ENCODE measurements at regions not wholly inside any gene's neighbourhood (a gene's known extent, or its start where the extent isn't known, plus 50 kb on each side); places are given as distances from the start of the nearest gene placed in this dataset.

DNA sequence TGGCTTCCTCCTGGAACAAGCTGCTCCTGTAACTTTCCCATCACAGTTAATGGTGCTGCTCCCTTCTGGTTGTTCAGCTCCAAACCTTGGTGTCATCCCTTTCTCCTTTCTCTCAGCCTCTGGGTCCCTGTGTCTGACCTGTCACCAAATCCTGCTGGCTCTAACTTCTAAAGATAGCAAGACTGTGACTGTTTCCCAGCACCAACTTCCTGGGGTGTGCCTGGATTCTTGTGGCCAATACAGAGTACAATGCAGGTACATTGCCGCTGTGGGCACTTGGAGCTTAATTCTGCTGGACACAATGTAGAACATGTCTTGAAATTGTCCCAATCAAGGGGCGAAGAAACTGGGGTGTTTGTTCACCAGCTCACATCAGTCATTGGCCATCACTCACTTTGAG is 156.7 kb upstream of the CSF3R start:
- no peak for DNase-seq

GRCh38 chr1:36638268-36638667 is 155.6 kb upstream of the CSF3R start:
- DNase-seq = no peak

DNA sequence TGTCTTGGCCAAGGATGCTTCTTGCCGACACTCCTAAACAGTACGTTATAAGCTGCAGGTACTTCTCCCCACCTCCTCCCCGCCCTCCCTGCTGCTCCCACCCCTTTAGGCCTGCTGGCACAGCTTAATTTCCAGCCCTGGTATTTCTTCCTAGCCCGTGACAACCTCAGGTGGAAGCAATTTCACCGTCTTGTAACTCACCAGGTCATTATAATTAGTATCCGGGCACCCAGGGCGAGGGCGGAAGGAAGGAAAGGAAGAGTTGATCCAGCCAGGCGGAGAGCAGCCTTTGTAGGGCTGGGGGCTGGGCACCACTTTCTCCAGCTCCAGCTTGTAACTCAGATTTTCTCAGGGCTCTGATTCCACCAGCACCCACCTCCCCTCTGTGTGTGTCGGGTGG is 153.5 kb upstream of the CSF3R start:
- DNase-seq = no peak

- DNase-seq = no peak
Observed at GRCh38 chr1:36635284-36635683, 152.6 kb upstream of the CSF3R start.

DNA sequence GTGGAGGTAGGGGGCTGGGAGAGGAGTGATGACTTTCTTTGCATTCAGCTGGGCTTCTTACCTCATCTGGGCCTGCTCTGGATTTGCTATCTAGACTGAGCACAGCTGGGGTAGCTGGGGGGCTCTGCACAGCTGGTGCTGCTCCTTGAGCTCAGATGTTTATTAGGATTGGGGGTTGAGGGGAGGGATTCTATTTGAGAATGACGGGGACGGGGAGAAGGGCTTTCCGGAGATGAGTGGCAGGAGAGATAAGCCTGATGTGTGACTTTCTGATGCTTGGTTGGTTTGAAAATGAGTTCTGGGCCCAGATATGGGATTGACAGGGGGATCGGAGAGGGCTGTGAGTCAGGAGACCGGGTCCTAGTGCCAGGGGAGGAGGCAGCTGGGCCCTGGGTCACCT is 146.1 kb upstream of the CSF3R start:
- DNase-seq = peak in 1 of 2 experiments; percentile 12

GRCh38 chr1:36626435-36626834 is 143.7 kb upstream of the CSF3R start:
- DNase-seq = no peak

DNA sequence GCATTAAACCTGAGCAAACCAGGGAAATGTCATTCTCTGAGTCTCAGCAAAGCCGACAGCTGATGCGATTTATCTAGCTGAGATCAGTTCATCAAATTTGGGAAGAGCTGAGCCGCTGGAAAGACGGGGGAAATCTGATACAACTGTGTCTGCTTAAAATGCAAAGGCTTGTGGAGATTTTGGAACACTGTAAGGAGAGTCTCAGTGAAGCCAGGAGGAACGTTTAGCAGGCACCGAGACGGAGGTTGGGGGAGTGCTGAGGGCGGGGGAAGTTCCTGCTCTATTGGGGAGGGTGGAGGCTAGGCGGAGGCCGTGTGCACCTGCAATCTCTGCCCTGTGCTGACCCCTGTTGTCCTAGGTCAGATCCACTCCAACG is 143.2 kb upstream of the CSF3R start:
- DNase-seq = peak in 1 of 2 experiments; percentile 61

DNA sequence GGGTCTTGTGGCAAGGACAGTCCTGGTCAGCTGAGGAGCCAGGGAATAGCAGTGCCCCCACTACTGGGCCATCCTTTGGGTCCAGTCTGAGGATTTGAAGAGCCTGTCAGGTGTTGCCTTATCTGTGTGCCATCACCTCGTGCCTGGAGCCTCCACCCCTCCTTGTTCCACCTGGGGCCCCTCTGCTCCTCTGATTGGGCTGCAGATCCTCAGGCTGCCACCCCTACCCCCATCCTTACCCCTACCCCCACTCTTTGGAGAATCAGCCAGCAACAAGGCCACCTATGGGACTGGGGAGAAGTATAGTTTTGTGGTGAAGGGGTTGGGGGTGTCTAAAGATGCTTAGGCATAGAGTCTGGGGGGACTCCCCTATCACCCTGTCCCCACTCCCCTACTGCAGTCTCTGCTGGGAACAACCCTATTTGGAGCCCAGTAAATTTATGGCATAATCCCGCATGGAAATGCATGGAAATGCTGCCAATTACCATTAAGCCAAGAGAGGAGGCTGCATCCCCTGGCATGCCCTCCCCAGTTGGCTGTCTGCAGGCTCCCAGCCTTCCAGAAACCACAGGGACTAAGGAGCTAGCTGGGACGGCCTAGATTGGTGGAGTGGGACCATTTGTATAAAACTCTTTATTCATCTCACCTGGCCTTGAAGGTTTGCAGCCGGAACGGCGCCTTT is 142.7 kb upstream of the CSF3R start:
- no peak for DNase-seq

GRCh38 chr1:36624466-36624865 is 141.8 kb upstream of the CSF3R start:
- DNase-seq = no peak

- no peak for DNase-seq
Observed at GRCh38 chr1:36622741-36623648, 140.3 kb upstream of the CSF3R start.

GRCh38 chr1:36621531-36621930 is 138.8 kb upstream of the CSF3R start:
- no peak for DNase-seq

DNA sequence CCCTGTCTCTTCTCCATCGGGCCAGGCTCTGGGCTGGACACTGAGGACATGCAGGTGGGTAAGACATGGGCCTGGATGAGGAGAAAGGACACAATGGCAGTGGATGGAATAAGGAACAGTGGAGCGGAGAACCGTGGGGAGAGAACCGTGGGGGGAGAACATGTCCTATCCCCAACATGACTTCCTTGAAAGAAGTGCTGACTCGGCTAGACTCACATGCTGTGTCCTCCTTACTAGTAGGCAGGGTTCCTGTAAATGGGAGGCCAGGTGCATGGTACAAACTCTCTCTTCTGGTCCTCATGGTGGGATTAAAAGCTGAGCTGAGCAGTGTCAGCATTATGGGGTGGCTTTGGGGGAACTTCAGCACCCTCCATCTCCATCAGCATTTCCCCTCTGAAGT is 137.4 kb upstream of the CSF3R start:
- no peak for DNase-seq

- no peak for DNase-seq
Observed at GRCh38 chr1:36614991-36615390, 132.3 kb upstream of the CSF3R start.

GRCh38 chr1:36614571-36614970 is 131.9 kb upstream of the CSF3R start:
- DNase-seq = no peak

GRCh38 chr1:36613721-36614120 is 131.0 kb upstream of the CSF3R start:
- DNase-seq = no peak

- peak in 1 of 2 experiments; percentile 49 for DNase-seq
Observed at GRCh38 chr1:36612881-36613280, 130.2 kb upstream of the CSF3R start.

DNA sequence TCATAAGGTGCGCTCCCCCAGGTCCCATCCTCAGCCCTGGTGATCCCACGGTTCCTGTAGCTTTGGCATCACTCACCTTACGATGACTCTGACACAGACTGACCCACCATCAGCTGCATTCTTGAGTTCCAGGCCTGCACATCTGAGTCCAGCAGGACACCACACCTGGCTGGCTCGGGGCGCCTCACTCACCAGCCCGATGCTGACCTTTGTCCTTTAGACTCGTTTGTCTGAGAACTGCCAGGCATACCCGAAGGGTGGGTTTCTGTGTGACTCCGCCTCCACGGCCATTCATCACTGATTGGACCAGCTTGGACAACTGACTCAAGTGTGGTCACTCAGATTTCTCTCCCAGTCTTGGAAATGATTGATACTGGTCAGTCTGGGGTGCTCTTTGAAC is 129.4 kb upstream of the CSF3R start:
- no peak for DNase-seq

DNA sequence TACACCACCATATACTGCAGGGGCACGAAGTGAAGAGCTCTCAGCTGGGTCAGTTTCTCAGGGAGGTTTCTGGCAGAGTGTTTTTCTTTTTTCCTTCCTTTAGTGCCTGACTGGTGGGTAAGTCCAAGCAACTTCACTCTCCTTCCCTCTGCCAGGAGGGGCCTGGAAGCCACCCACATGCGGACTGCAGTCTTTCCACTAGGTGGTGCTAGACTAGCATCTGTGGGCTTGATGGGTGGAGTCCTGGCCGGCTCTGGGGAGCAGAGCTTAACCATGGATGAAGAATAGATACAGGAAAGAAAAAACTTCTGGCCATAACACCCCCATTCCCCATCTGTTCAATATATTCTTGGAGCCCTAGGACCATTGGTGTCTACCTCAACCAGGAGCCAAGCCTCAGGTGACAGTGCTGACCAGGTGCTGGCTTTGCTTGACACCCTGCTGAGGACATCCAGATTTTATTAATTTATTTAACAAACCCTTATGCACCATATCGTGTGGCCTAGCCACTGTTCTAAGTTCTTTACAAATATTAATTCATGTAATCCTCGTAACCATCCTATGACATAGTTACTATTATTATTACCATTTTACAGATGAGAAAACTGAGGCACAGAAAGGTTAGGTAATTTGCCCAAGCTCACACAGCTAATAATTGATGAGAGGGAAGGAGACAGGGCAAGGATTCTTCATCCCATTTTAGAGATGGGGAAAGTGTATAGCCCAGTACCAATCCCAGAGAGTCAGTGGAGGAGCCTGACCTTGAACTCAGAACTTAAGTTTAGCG is 126.7 kb upstream of the CSF3R start:
- DNase-seq = peak; percentile 78 to 92

- DNase-seq = no peak
Observed at GRCh38 chr1:36608272-36608671, 125.6 kb upstream of the CSF3R start.

- DNase-seq = no peak
Observed at GRCh38 chr1:36607263-36607651, 124.5 kb upstream of the CSF3R start.

GRCh38 chr1:36606641-36607262 is 124.0 kb upstream of the CSF3R start:
- no peak for DNase-seq

GRCh38 chr1:36605942-36606640 is 123.4 kb upstream of the CSF3R start:
- DNase-seq = peak in 1 of 2 experiments; percentile 47

Measured in NCI-H524 (cell line).